ENCODE measurements at regions not wholly inside any gene's neighbourhood (a gene's known extent, or its start where the extent isn't known, plus 50 kb on each side); places are given as distances from the start of the nearest gene placed in this dataset.

DNA sequence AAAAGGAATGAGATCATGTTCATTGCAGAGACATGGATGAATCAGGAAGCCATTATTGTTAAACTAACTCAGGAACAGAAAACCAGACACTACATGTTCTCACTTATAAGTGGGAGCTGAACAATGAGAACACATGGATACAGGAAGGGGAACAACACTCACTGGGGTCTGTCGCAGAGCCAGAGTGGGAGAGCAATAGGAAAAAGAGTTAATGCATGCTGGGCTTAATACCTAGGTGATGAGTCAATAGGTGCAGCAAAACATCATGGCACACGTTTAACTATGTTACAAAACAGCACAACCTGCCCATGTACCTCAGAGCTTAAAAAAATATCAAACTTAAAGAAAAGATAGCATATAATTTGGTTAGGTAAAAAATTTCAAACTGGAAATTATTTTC lies 281.4 kb downstream of the PABPC4L start:
- TF ChIP-seq POLR2A (IDR thresholded peaks at IDR 0.05; ENCODE audit: low read length) (no peak), RFX5 (IDR thresholded peaks at IDR 0.05) (no peak), ELK1 (IDR thresholded peaks at IDR 0.05; ENCODE audit: low read depth, low read length) (no peak), HDAC2 (IDR thresholded peaks at IDR 0.05) (no peak), EP300 (IDR thresholded peaks at IDR 0.05) (no peak), PHF8 (IDR thresholded peaks at IDR 0.05; ENCODE audit: borderline replicate concordance, low read depth) (no peak), EHF (CRISPR knock-in tag; IDR thresholded peaks at IDR 0.05) (no peak)
- TF ChIP-seq, protein P1, sequence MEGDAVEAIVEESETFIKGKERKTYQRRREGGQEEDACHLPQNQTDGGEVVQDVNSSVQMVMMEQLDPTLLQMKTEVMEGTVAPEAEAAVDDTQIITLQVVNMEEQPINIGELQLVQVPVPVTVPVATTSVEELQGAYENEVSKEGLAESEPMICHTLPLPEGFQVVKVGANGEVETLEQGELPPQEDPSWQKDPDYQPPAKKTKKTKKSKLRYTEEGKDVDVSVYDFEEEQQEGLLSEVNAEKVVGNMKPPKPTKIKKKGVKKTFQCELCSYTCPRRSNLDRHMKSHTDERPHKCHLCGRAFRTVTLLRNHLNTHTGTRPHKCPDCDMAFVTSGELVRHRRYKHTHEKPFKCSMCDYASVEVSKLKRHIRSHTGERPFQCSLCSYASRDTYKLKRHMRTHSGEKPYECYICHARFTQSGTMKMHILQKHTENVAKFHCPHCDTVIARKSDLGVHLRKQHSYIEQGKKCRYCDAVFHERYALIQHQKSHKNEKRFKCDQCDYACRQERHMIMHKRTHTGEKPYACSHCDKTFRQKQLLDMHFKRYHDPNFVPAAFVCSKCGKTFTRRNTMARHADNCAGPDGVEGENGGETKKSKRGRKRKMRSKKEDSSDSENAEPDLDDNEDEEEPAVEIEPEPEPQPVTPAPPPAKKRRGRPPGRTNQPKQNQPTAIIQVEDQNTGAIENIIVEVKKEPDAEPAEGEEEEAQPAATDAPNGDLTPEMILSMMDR (IDR thresholded peaks at IDR 0.05) = no peak
- TF ChIP-seq, protein P2, sequence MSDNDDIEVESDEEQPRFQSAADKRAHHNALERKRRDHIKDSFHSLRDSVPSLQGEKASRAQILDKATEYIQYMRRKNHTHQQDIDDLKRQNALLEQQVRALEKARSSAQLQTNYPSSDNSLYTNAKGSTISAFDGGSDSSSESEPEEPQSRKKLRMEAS (IDR thresholded peaks at IDR 0.05) = no peak
- TF ChIP-seq, protein P3, sequence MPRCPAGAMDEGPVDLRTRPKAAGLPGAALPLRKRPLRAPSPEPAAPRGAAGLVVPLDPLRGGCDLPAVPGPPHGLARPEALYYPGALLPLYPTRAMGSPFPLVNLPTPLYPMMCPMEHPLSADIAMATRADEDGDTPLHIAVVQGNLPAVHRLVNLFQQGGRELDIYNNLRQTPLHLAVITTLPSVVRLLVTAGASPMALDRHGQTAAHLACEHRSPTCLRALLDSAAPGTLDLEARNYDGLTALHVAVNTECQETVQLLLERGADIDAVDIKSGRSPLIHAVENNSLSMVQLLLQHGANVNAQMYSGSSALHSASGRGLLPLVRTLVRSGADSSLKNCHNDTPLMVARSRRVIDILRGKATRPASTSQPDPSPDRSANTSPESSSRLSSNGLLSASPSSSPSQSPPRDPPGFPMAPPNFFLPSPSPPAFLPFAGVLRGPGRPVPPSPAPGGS (IDR thresholded peaks at IDR 0.05) = no peak
- TF ChIP-seq, protein P4, sequence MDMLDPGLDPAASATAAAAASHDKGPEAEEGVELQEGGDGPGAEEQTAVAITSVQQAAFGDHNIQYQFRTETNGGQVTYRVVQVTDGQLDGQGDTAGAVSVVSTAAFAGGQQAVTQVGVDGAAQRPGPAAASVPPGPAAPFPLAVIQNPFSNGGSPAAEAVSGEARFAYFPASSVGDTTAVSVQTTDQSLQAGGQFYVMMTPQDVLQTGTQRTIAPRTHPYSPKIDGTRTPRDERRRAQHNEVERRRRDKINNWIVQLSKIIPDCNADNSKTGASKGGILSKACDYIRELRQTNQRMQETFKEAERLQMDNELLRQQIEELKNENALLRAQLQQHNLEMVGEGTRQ (IDR thresholded peaks at IDR 0.05) = no peak
- TF ChIP-seq, protein P5, sequence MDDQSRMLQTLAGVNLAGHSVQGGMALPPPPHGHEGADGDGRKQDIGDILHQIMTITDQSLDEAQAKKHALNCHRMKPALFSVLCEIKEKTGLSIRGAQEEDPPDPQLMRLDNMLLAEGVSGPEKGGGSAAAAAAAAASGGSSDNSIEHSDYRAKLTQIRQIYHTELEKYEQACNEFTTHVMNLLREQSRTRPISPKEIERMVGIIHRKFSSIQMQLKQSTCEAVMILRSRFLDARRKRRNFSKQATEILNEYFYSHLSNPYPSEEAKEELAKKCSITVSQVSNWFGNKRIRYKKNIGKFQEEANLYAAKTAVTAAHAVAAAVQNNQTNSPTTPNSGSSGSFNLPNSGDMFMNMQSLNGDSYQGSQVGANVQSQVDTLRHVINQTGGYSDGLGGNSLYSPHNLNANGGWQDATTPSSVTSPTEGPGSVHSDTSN (IDR thresholded peaks at IDR 0.05) = no peak

Data from A549 (cell line).